ENCODE measurements at regions not wholly inside any gene's neighbourhood (a gene's known extent, or its start where the extent isn't known, plus 50 kb on each side); places are given as distances from the start of the nearest gene placed in this dataset.

DNA sequence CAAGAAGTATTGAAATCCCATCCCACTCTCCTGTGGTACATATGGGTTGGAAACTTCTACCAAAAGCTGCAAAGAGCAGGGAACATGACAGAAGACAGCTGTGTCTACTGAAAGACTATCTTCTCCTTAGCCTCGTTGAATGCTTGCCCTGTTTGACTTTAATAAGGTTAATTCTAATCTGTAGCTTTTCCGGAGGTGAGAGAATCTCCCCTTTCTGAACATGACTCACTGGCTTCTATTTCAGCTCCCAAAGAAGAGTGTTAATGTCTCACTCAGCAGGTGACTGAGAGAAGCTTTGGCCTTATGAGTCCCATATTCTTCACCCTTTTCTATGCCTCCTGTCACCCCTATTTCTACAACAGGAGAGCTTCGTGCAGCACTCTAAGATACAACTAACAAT is 88.3 kb downstream of the HHIPL2 start:
- Histone ChIP-seq H3K56ac (replicated peaks; ENCODE audit: insufficient read length, low read depth, low read length) (no peak overlapping the region), H3K36me3 (ENCODE audit: control insufficient read depth in 2 of 4, insufficient read depth in 4 of 4, low read length in 3 of 4) (no peaks in the 10 kb centered on the region; a peak in 1 of 8 replicates), H3K4ac (replicated peaks; ENCODE audit: insufficient read length, low read depth, low read length) (no peak overlapping the region), H3K23ac (ENCODE audit: insufficient read length) (no peak overlapping the region), H3K4me2 (ENCODE audit: insufficient read depth in 1 of 2, low read depth in 2 of 2, low read length in 2 of 2) (no peak overlapping the region), H3K4me1 (replicated peaks in 1 of 4; ENCODE audit: control insufficient read depth in 3 of 4, insufficient read depth in 4 of 4, low read length in 3 of 4) (no peaks in the 10 kb centered on the region), H2BK15ac (ENCODE audit: low read length) (no peak overlapping the region), H3K14ac (ENCODE audit: insufficient read length) (no peak overlapping the region), H3K9me3 (ENCODE audit: insufficient read depth in 2 of 2, low read depth in 1 of 2, low read length in 1 of 2) (peaks cover 15 to 17% of the 10 kb centered on the region in 2 experiments; a peak in 3 of 4 replicates), H4K5ac (ENCODE audit: insufficient read length, low read depth, low read length) (no peak overlapping the region), H3K79me1 (ENCODE audit: low read depth, low read length) (no peaks in the 10 kb centered on the region), H2BK120ac (replicated peaks; ENCODE audit: low read depth, low read length) (no peak overlapping the region), H3K18ac (ENCODE audit: extremely low read depth, low read length) (no peak overlapping the region), H3K4me3 (ENCODE audit: extremely low read depth in 1 of 4, insufficient read depth in 2 of 4, low read depth in 3 of 4, low read length in 4 of 4) (no peak overlapping the region), H3K27me3 (replicated peaks in 1 of 4; ENCODE audit: control insufficient read depth in 3 of 4, extremely low read depth in 1 of 4, insufficient read depth in 3 of 4, low read length in 3 of 4) (no peaks in the 10 kb centered on the region), H4K8ac (ENCODE audit: extremely low read depth, insufficient read depth, low read length) (no peak overlapping the region), H2BK20ac (ENCODE audit: low read length) (no peak overlapping the region), H4K91ac (replicated peaks; ENCODE audit: insufficient read length, low read length) (no peak overlapping the region), H3K79me2 (ENCODE audit: control insufficient read depth in 1 of 2, insufficient read depth in 2 of 2, low read length in 2 of 2) (no peaks in the 10 kb centered on the region), H3K23me2 (ENCODE audit: low read depth, low read length) (no peaks in the 10 kb centered on the region), H2BK12ac (ENCODE audit: low read depth, low read length) (no peak overlapping the region), H4K20me1 (replicated peaks in 1 of 2; ENCODE audit: control insufficient read depth in 1 of 2, insufficient read depth in 2 of 2, low read length in 2 of 2) (no peaks in the 10 kb centered on the region), H2BK5ac (ENCODE audit: low read depth, low read length) (no peak overlapping the region), H2AFZ (ENCODE audit: low read length) (no peak overlapping the region), H3K9ac (replicated peaks in 1 of 4; ENCODE audit: extremely low read depth in 1 of 4, low read depth in 3 of 4, low read length in 3 of 4) (no peak overlapping the region), H3K27ac (ENCODE audit: low read depth, low read length) (no peak overlapping the region), H2AK5ac (ENCODE audit: low read depth, low read length) (no peak overlapping the region)
- ChIA-PET CTCF (ENCODE audit: partially characterized antibody) (interaction anchor here (0.7 kb wide), 1 partner anchor 14 kb away, joined by 3 read pairs; no protein-coding TSS in a partner anchor), POLR2A (ENCODE audit: partially characterized antibody) (no interaction called here)
- FAIRE-seq, result no peak
- 88% methylated on average over 3 of the region's 3 CpGs; no CpG with 5 or more reads in 1 of the 2 experiments for WGBS, 2 experiments (ENCODE audit: extremely low coverage in 1 of 2, insufficient coverage in 1 of 2, insufficient read length in 1 of 2, insufficient replicate concordance in 2 of 2, low coverage in 1 of 2, low lambda C conversion rate in 2 of 2, missing lambda C conversion rate in 1 of 2)
- no peak for DNase-seq (ENCODE audit: low read depth in 1 of 2, low spot score in 2 of 2)
- TF ChIP-seq POLR2A (IDR thresholded peaks at IDR 0.05; ENCODE audit: control extremely low read depth in 1 of 2, low read depth in 2 of 2, low read length in 2 of 2) (no peak), SP2 (IDR thresholded peaks at IDR 0.05; ENCODE audit: low read length) (no peak), CREB1 (IDR thresholded peaks at IDR 0.05) (no peak), ZNF274 (IDR thresholded peaks at IDR 0.05; ENCODE audit: borderline replicate concordance, extremely low read depth, low read length) (no peak), EP300 (IDR thresholded peaks at IDR 0.05; ENCODE audit: borderline replicate concordance in 1 of 2, low read depth in 2 of 2, low read length in 2 of 2) (no peak), SUZ12 (IDR thresholded peaks at IDR 0.05; ENCODE audit: low read length) (no peak), RFX5 (IDR thresholded peaks at IDR 0.05; ENCODE audit: borderline replicate concordance, low read depth, low read length) (no peak)
- TF ChIP-seq, protein P1, sequence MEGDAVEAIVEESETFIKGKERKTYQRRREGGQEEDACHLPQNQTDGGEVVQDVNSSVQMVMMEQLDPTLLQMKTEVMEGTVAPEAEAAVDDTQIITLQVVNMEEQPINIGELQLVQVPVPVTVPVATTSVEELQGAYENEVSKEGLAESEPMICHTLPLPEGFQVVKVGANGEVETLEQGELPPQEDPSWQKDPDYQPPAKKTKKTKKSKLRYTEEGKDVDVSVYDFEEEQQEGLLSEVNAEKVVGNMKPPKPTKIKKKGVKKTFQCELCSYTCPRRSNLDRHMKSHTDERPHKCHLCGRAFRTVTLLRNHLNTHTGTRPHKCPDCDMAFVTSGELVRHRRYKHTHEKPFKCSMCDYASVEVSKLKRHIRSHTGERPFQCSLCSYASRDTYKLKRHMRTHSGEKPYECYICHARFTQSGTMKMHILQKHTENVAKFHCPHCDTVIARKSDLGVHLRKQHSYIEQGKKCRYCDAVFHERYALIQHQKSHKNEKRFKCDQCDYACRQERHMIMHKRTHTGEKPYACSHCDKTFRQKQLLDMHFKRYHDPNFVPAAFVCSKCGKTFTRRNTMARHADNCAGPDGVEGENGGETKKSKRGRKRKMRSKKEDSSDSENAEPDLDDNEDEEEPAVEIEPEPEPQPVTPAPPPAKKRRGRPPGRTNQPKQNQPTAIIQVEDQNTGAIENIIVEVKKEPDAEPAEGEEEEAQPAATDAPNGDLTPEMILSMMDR (IDR thresholded peaks at IDR 0.05; ENCODE audit: control extremely low read depth in 1 of 3, insufficient read depth in 1 of 3, low read depth in 1 of 3, low read length in 3 of 3), result no peak
- TF ChIP-seq, protein P2, sequence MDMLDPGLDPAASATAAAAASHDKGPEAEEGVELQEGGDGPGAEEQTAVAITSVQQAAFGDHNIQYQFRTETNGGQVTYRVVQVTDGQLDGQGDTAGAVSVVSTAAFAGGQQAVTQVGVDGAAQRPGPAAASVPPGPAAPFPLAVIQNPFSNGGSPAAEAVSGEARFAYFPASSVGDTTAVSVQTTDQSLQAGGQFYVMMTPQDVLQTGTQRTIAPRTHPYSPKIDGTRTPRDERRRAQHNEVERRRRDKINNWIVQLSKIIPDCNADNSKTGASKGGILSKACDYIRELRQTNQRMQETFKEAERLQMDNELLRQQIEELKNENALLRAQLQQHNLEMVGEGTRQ (IDR thresholded peaks at IDR 0.05; ENCODE audit: low read length), result no peak
- TF ChIP-seq, protein P3, sequence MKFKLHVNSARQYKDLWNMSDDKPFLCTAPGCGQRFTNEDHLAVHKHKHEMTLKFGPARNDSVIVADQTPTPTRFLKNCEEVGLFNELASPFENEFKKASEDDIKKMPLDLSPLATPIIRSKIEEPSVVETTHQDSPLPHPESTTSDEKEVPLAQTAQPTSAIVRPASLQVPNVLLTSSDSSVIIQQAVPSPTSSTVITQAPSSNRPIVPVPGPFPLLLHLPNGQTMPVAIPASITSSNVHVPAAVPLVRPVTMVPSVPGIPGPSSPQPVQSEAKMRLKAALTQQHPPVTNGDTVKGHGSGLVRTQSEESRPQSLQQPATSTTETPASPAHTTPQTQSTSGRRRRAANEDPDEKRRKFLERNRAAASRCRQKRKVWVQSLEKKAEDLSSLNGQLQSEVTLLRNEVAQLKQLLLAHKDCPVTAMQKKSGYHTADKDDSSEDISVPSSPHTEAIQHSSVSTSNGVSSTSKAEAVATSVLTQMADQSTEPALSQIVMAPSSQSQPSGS (IDR thresholded peaks at IDR 0.05; ENCODE audit: low read length), result no peak

Data from H1 (cell line).